GM12878 (cell line): ENCODE measurements at regions not wholly inside any gene's neighbourhood (a gene's known extent, or its start where the extent isn't known, plus 50 kb on each side); places are given as distances from the start of the nearest gene placed in this dataset.

Experiments used
- CTCF ChIP-seq, 3 experiments: IDR thresholded peaks in 2 of 3; conservative IDR thresholded peaks in 1 of 3; 2 replicates each; pipeline ENCODE4 v1.5.1; 2011; ENCODE audit warnings: low read depth in 3 of 3, low read length in 3 of 3, mild to moderate bottlenecking in 3 of 3, control low read depth in 2 of 3, moderate library complexity in 2 of 3, inconsistent platforms in 1 of 3, mixed read lengths in 1 of 3; ENCODE audit not compliant: control insufficient read depth in 2 of 3, insufficient read depth in 1 of 3; ENCODE audit errors: extremely low read depth in 1 of 3
- ETV6 ChIP-seq, 2 experiments: fragments of 450-650 bp in 1 of 2; IDR thresholded peaks in 1 of 2; conservative IDR thresholded peaks in 1 of 2; 2 replicates each; pipeline ENCODE4 v1.6.1; 2014; ENCODE audit warnings: antibody characterized with exemption in 1 of 2, borderline replicate concordance in 1 of 2, low read depth in 1 of 2, mild to moderate bottlenecking in 1 of 2, moderate library complexity in 1 of 2
- POLR2AphosphoS5 ChIP-seq: IDR thresholded peaks from 2 replicates; pipeline ENCODE4 v1.6.1; 2011; ENCODE audit warnings: mild to moderate bottlenecking, low read length, inconsistent platforms
- SP1 ChIP-seq: IDR thresholded peaks from one replicate; pipeline ENCODE4 v1.6.1; 2011; ENCODE audit warnings: low read depth, low read length
- TCF12 ChIP-seq: IDR thresholded peaks from 2 replicates; pipeline ENCODE4 v1.6.1; 2011; ENCODE audit warnings: low read depth, mild to moderate bottlenecking, low read length
- YY1 ChIP-seq: IDR thresholded peaks from 2 replicates; pipeline ENCODE4 v1.6.1; 2011; ENCODE audit warnings: low read depth, mild to moderate bottlenecking, low read length
- ZBTB11 ChIP-seq: fragments of 450-650 bp; formaldehyde crosslinking; IDR thresholded peaks from 2 replicates; pipeline ENCODE4 v1.5.0; 2022; ENCODE audit warnings: mild to moderate bottlenecking, missing genetic modification characterization
- TF ChIP-seq, protein P1 (sequence below): fragments of 150-350 bp; IDR thresholded peaks from 2 replicates; pipeline ENCODE4 v1.6.1; 2016; ENCODE audit warnings: low read depth, low read length
- TF ChIP-seq, protein P2 (sequence below): IDR thresholded peaks from 2 replicates; pipeline ENCODE4 v1.6.1; 2012; ENCODE audit warnings: improper control_type of control experiment, low read depth, low read length; ENCODE audit not compliant: insufficient replicate concordance

DNA sequence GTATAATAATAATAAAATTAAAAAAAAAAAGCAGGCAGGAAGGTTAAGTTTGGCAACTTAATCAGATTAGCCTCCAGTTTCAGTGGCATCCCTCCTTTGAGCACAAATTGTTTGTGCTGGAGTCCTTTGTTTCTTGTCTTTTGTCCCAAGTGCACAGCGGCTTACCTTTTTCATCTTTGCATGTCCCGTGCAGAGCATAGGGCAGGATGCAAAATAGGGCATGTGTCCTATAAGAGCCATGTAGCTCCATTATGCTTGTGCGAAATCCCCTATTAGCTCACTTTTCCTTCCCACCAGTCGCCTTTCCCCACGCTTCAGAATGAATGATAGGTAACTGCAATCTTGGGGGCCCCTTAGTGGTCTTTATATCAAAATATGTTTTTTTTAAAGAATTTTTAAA is 216.8 kb downstream of the TSN start:
- TF ChIP-seq ZBTB11 (no peak), CTCF (IDR thresholded peaks at IDR 0.05 in 2 of 3, conservative IDR thresholded peaks at IDR 0.05 in 1 of 3; ENCODE audit: control insufficient read depth in 2 of 3, extremely low read depth in 1 of 3, insufficient read depth in 1 of 3, low read depth in 3 of 3, low read length in 3 of 3) (no peak), TCF12 (no peak), SP1 (no peak), YY1 (no peak), POLR2AphosphoS5 (no peak), ETV6 (conservative IDR thresholded peaks at IDR 0.05 in 1 of 2, IDR thresholded peaks at IDR 0.05 in 1 of 2; ENCODE audit: borderline replicate concordance in 1 of 2, low read depth in 1 of 2) (no peak)
- TF ChIP-seq, protein P1, sequence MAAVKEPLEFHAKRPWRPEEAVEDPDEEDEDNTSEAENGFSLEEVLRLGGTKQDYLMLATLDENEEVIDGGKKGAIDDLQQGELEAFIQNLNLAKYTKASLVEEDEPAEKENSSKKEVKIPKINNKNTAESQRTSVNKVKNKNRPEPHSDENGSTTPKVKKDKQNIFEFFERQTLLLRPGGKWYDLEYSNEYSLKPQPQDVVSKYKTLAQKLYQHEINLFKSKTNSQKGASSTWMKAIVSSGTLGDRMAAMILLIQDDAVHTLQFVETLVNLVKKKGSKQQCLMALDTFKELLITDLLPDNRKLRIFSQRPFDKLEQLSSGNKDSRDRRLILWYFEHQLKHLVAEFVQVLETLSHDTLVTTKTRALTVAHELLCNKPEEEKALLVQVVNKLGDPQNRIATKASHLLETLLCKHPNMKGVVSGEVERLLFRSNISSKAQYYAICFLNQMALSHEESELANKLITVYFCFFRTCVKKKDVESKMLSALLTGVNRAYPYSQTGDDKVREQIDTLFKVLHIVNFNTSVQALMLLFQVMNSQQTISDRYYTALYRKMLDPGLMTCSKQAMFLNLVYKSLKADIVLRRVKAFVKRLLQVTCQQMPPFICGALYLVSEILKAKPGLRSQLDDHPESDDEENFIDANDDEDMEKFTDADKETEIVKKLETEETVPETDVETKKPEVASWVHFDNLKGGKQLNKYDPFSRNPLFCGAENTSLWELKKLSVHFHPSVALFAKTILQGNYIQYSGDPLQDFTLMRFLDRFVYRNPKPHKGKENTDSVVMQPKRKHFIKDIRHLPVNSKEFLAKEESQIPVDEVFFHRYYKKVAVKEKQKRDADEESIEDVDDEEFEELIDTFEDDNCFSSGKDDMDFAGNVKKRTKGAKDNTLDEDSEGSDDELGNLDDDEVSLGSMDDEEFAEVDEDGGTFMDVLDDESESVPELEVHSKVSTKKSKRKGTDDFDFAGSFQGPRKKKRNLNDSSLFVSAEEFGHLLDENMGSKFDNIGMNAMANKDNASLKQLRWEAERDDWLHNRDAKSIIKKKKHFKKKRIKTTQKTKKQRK = no peak
- TF ChIP-seq, protein P2, sequence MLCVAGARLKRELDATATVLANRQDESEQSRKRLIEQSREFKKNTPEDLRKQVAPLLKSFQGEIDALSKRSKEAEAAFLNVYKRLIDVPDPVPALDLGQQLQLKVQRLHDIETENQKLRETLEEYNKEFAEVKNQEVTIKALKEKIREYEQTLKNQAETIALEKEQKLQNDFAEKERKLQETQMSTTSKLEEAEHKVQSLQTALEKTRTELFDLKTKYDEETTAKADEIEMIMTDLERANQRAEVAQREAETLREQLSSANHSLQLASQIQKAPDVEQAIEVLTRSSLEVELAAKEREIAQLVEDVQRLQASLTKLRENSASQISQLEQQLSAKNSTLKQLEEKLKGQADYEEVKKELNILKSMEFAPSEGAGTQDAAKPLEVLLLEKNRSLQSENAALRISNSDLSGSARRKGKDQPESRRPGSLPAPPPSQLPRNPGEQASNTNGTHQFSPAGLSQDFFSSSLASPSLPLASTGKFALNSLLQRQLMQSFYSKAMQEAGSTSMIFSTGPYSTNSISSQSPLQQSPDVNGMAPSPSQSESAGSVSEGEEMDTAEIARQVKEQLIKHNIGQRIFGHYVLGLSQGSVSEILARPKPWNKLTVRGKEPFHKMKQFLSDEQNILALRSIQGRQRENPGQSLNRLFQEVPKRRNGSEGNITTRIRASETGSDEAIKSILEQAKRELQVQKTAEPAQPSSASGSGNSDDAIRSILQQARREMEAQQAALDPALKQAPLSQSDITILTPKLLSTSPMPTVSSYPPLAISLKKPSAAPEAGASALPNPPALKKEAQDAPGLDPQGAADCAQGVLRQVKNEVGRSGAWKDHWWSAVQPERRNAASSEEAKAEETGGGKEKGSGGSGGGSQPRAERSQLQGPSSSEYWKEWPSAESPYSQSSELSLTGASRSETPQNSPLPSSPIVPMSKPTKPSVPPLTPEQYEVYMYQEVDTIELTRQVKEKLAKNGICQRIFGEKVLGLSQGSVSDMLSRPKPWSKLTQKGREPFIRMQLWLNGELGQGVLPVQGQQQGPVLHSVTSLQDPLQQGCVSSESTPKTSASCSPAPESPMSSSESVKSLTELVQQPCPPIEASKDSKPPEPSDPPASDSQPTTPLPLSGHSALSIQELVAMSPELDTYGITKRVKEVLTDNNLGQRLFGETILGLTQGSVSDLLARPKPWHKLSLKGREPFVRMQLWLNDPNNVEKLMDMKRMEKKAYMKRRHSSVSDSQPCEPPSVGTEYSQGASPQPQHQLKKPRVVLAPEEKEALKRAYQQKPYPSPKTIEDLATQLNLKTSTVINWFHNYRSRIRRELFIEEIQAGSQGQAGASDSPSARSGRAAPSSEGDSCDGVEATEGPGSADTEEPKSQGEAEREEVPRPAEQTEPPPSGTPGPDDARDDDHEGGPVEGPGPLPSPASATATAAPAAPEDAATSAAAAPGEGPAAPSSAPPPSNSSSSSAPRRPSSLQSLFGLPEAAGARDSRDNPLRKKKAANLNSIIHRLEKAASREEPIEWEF = no peak
